ENCODE measurements at regions not wholly inside any gene's neighbourhood (a gene's known extent, or its start where the extent isn't known, plus 50 kb on each side); places are given as distances from the start of the nearest gene placed in this dataset.

DNA sequence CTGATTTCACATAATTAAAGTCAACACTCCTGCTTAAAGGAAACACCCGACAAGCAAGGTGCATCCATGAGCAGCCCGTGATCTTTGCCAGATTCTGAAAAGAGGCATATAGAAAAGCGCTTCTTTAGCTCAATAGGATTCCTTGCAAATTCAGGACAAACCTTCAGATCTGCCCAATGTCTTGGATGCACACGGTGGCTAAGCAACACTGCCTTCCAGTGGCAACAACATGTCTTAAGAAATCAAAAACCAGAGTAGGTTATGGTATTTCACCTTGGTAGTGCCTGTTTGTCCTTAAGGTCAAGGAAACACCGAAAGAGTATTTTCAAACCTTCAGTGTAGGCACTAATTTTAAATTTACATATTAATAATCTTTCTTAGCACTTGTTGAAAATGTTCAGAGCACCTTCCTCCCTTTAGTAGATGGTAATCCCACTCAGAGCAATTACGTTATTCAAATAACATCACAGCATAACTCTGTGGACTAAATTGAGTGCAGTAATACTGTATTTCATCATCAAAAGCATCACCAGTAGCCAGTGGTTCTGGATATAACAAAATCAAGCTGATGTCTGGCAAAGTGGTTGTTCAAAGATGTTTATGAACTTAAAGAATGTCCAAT, 58.0 kb upstream of the CDKN3 start:
- ATAC-seq: no peak
- TF ChIP-seq, protein P1, sequence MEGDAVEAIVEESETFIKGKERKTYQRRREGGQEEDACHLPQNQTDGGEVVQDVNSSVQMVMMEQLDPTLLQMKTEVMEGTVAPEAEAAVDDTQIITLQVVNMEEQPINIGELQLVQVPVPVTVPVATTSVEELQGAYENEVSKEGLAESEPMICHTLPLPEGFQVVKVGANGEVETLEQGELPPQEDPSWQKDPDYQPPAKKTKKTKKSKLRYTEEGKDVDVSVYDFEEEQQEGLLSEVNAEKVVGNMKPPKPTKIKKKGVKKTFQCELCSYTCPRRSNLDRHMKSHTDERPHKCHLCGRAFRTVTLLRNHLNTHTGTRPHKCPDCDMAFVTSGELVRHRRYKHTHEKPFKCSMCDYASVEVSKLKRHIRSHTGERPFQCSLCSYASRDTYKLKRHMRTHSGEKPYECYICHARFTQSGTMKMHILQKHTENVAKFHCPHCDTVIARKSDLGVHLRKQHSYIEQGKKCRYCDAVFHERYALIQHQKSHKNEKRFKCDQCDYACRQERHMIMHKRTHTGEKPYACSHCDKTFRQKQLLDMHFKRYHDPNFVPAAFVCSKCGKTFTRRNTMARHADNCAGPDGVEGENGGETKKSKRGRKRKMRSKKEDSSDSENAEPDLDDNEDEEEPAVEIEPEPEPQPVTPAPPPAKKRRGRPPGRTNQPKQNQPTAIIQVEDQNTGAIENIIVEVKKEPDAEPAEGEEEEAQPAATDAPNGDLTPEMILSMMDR (IDR thresholded peaks at IDR 0.05): no peak

DNA sequence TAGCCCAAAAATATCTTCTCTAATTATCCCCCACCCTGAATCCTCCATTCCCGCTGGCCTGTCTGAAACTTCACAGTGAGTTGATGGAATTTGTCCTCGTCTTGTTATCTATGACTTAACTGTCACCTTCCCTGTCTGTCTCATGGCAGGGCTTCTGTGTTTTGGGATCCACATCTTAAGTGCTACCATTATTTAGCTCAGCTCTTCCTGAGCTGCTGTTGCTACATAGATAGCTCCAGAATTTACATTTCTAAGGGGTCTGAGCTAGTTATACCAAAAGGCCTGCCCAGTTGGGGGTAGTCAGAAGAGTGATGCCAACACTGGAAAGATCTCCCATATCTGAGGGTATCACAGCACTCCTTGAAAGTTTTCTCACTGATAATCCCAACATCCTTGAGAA, 57.0 kb upstream of the CDKN3 start:
- Histone ChIP-seq H3K36me3 (ENCODE audit: control insufficient read depth, insufficient read depth, low read length) (no peaks in the 10 kb centered on the region), H3K4me1 (ENCODE audit: control insufficient read depth, insufficient read depth, low read length) (no peaks in the 10 kb centered on the region), H3K27ac (ENCODE audit: low read length) (no peak overlapping the region), H3K27me3 (ENCODE audit: control insufficient read depth, insufficient read depth, low read length) (no peaks in the 10 kb centered on the region), H3K9me3 (ENCODE audit: control insufficient read depth, insufficient read depth, low read length) (no peaks in the 10 kb centered on the region), H3K4me3 (ENCODE audit: low read length) (no peak overlapping the region)
- no peaks in the 10 kb centered on the region for H3K36me3 Mint-ChIP-seq
- DNase-seq: no peak
- ATAC-seq: no peak
- H3K4me3 Mint-ChIP-seq: no peak overlapping the region
- no peaks in the 10 kb centered on the region for H3K9me3 Mint-ChIP-seq
- TF ChIP-seq, protein P1 (IDR thresholded peaks at IDR 0.05): no peak
- no peak overlapping the region for H3K27ac Mint-ChIP-seq
- H3K27me3 Mint-ChIP-seq (ENCODE audit: low read depth in 2 of 2): peaks cover 7 to 16% of the 10 kb centered on the region in 2 donors
- peaks cover 0 to 9% of the 10 kb centered on the region in 2 donors for H3K4me1 Mint-ChIP-seq
- WGBS (ENCODE audit: insufficient coverage): 87% methylated on average over 2 of the region's 2 CpGs
- intact Hi-C loops (cut with micrococcal nuclease): loop anchor here (10.0 kb wide), 1 partner anchor 1045 kb away; no protein-coding TSS in a partner anchor

More for the DNA sequence above, 58.0 kb upstream of the CDKN3 start:
- Histone ChIP-seq H3K4me1 (ENCODE audit: control insufficient read depth, insufficient read depth, low read length) (no peaks in the 10 kb centered on the region), H3K27ac (ENCODE audit: low read length) (no peak overlapping the region), H3K4me3 (ENCODE audit: low read length) (no peak overlapping the region), H3K9me3 (ENCODE audit: control insufficient read depth, insufficient read depth, low read length) (no peaks in the 10 kb centered on the region), H3K27me3 (ENCODE audit: control insufficient read depth, insufficient read depth, low read length) (no peaks in the 10 kb centered on the region), H3K36me3 (ENCODE audit: control insufficient read depth, insufficient read depth, low read length) (no peaks in the 10 kb centered on the region)
- Mint-ChIP-seq H3K27me3 (ENCODE audit: low read depth in 2 of 2) (peaks cover 7 to 18% of the 10 kb centered on the region in 2 donors), H3K27ac (no peak overlapping the region), H3K4me1 (peaks cover 0 to 5% of the 10 kb centered on the region in 2 donors), H3K9me3 (no peaks in the 10 kb centered on the region), H3K36me3 (no peaks in the 10 kb centered on the region), H3K4me3 (no peak overlapping the region)
- 71% methylated on average over 6 of the region's 6 CpGs for WGBS (ENCODE audit: insufficient coverage)
- intact Hi-C loops (cut with micrococcal nuclease): no loop called here
- DNase-seq: no peak

DNA sequence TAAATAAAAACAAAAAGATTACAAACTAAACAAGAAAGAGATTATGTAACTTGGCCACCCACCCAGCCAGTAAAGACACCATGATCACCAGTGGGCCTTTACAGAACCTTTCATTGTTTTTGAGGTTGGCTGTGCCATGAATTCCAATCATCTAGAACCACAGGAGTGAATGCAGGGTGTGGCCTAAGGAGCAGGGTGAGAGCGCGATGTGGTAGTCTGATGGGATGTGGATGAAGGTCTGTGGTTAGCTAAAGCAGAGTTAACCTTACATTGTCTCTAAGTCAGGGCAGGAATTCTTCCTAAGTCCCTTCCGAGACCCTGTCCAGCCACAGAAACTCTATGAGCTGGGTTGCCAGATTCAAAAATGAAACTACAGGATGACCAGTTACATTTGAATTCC, 54.0 kb upstream of the CDKN3 start:
- 97% methylated on average over 3 of the region's 3 CpGs for WGBS (ENCODE audit: insufficient coverage)
- no peaks in the 10 kb centered on the region for H3K4me1 ChIP-seq (ENCODE audit: control insufficient read depth, insufficient read depth, low read length)
- no peaks in the 10 kb centered on the region for H3K27me3 ChIP-seq (ENCODE audit: control insufficient read depth, insufficient read depth, low read length)
- Mint-ChIP-seq H3K27me3 (ENCODE audit: low read depth in 2 of 2) (peaks cover 4 to 9% of the 10 kb centered on the region in 2 donors), H3K4me1 (peaks cover 0 to 4% of the 10 kb centered on the region in 2 donors), H3K27ac (no peak overlapping the region), H3K4me3 (no peak overlapping the region), H3K9me3 (no peaks in the 10 kb centered on the region), H3K36me3 (no peaks in the 10 kb centered on the region)
- TF ChIP-seq, protein P1 (IDR thresholded peaks at IDR 0.05): no peak
- H3K9me3 ChIP-seq (ENCODE audit: control insufficient read depth, insufficient read depth, low read length): no peaks in the 10 kb centered on the region
- no peak overlapping the region for H3K27ac ChIP-seq (ENCODE audit: low read length)
- intact Hi-C loops (cut with micrococcal nuclease): loop anchor here (10.0 kb wide), 1 partner anchor 1048 kb away; no protein-coding TSS in a partner anchor
- ATAC-seq: no peak
- no peaks in the 10 kb centered on the region for H3K36me3 ChIP-seq (ENCODE audit: control insufficient read depth, insufficient read depth, low read length)
- H3K4me3 ChIP-seq (ENCODE audit: low read length): no peak overlapping the region
- DNase-seq: no peak
